ENCODE measurements at regions not wholly inside any gene's neighbourhood (a gene's known extent, or its start where the extent isn't known, plus 50 kb on each side); places are given as distances from the start of the nearest gene placed in this dataset.
A peak's percentile ranks its signal among the peaks of the same experiment; 100 is the strongest.
"Not testable (repeated sequence)": the region's sequence is repeated elsewhere in the genome, so short reads cannot be mapped to it uniquely, and the experiment has no call there.

DNA sequence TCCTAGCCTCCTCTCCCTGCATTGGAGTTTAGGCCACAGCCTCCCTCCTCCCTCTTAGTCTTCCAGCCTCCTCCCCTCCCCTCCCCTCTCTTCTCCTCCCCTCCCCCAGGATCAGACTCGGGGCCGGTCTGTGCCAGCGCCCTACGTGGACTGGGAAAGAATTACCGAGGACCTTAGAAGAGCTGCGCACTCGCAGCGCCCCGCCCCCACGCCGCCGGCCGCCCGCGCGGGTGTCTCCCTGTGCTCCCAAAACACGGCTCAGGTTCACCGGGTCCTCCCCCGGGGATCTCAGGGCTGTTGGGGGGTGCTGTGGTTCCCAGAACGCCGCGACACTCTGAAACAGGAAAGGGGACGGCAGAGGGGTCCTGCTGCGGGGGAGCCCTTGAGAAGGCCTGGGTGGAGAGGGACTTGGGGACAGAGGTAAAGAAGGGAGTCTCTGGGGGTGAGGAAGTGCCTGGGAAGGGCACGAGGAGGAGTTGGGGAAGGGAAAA, 122.3 kb upstream of the TBL1X start:
- DNase-seq (ENCODE audit: low read depth), result peak; percentile 89

DNA sequence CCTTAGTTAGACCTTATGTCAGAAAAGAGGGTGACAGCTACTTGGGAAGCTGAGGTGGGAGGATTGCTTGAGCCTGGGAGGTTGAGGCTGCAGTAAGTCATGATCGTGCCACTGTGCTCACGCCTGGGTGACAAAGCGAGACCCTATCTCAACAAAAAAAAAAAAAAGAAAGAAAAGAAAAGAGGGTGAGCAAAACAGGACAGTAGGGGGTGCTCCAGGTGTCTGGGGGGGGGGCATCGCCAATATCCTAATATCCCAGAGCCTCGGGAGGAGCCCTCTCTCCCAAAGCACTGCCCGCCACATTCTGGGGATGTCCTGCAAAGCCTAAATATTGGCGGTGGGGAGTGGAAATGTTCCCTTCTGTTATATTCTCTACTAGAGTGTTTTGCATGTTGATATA, 120.9 kb upstream of the TBL1X start:
- DNase-seq (ENCODE audit: low read depth), result no peak

DNA sequence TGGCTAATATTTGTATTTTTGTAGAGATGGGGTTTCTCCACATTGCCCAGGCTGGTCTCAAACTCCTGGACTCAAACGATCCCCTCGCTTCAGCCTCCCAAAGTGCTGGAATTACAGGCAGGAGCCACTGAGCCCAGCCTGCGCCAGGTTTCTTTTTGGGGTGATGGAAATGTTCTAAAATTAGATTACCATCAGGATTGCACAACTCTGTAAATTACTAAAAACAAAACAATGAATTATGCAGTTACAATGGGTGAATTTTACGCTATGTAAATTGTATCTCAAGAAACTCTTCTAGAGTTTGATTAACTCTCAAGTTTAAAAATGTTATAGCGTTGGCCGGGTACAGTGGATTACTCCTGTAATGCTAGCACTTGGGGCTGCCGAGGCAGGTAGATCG, 118.9 kb upstream of the TBL1X start:
- DNase-seq (ENCODE audit: low read depth), result no peak

DNA sequence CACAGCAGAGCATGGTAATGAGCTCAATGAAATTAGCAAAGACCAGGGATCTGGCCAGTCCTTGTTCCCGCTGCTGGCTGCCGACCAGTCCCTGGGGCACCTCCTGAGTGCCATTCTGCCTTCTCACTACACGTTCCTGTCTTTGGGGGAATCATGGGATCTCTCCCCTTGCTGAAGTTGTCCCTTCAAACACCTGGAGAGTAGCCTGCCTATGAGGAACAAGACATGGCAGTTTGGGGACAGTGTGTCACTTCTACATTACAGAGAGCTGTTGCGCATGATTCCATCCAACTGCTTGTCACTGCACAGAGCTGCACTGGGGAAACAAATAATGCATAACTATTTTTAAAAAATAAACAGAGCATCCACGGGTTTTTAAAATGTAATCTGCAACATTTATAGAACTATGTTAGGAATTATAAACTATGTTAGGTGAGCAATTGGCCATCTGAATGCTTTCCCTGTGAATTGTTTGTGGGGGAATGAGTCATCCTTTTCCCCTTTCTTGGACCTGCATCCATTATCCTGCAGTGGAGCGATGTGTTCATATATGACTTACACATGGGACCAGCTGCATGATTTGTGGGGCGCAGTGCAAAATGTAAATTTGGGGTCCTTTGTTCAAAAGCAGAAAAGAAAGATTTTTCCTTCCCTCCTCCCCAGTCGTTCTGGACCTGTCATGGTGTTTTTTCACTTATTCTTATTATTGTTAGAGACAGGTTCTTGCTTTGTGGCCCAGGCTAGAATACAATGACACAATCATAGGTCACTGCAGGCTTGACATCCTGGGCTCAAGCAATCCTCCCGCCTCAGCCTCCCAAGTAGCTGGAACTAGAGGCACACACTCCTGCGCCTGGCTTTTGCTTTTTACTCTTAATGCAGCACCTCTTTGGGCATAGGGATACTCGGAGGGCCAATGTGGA, 115.0 kb upstream of the TBL1X start:
- DNase-seq (ENCODE audit: low read depth), result peak; percentile 68

DNA sequence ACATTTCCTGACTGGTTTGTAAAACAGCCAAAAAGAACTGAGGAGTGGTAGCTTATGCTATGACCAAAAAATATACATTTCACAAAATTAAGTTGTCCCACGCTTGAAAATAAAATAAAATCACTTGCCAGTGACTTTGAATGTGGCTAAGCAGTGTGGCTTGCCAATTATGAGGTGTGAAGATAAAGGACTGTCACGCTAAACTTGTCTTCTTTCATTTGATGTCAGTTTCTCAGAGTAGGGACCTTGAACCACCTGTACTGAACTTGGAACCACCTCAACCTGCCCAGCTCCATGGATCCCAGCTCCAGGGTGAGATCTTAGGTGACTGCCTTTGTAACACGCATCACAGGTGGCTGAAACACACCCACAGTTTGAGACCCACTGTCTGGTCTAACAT, 113.7 kb upstream of the TBL1X start:
- no peak for DNase-seq (ENCODE audit: low read depth)

DNA sequence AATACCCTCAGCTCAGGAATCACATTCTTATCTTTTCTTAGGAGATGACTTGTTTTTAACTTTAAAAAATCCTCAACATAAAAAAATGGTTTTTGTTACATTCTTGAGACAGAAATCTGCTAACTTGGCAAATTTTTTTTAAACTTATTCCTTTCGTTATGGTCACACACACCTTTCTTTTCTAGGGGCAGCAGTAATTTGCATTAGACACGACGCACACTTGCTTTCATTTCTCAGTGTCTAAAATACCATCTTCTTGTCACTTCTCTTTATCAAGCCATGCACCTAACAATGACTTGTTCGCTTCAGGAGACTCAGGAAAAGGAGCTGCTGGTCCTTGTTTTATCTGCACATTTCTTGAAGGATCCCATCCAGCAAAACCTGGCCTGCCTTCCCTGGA, 112.6 kb upstream of the TBL1X start:
- no peak for DNase-seq (ENCODE audit: low read depth)

DNA sequence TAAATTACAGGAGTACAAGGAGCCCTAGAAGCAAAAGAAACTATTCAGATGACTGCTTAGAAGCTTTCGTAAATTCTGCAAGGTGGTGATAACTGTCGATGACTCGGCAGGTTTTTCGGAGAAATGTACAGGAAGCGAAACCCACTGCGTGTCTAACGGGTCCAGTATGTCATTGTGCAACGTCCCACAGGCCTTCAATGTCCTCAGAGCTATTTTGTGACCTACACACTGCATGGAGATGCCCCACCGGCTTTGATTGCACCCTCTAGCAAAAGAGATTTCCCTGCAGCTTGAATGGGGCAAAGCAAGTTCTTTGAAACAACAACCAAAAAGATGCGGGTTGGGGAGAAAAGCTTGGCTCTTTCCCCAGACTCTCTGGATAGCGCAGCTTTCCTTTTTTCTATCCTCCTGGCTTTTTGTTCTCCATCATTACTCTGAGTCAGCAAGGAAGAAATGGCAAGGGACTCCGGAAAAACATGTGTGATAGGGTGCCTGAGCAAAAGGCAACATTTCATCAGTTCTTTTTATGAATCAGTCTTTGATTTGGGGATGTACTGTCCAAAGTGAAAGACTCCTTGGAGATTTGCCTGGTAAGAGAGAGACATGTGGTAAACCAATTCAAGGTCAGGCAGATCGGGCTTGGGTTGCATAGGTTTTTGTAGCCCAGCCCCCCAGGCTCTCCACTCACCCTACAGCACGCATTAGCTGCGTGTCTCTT, 112.0 kb upstream of the TBL1X start:
- peak; percentile 90 for DNase-seq (ENCODE audit: low read depth)

DNA sequence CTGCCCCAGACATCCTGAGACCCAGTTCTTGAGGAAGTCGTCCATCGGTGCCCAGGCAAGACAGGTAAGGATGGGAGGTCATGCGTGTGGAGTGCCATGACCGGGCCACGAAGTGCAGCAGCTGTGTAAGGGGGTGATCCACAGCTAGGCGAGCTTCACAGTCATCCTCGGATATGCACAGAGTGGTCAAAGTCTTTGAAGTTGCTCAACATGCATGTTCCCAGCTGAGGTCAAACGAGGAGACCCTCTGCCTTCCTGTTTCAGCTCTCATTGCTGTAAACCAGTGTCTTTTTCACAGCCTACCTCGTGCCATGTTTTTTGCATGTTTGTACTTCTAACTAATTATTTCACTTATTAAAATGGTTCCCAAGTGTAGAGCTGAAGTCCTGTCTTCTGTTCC, 109.9 kb upstream of the TBL1X start:
- no peak for DNase-seq (ENCODE audit: low read depth)

DNA sequence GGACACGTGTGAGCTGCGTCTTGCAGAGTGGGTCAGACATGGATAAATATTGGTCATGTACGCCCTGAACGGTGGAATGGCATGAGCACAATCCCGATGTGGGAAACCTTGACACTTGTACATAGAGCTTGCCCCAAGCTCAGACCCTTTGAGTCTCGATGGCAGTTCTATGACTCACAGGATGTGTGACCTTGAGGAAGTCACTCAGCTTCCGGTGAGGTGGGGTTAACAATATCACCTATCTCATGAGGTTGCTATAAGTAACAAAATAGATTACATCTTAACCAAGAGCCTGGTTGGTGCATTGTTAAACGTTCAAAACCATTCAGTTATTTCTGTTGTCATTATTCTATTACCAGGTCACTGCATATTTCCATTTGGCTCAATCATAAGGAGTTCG, 109.1 kb upstream of the TBL1X start:
- peak; percentile 16 for DNase-seq (ENCODE audit: low read depth)

DNA sequence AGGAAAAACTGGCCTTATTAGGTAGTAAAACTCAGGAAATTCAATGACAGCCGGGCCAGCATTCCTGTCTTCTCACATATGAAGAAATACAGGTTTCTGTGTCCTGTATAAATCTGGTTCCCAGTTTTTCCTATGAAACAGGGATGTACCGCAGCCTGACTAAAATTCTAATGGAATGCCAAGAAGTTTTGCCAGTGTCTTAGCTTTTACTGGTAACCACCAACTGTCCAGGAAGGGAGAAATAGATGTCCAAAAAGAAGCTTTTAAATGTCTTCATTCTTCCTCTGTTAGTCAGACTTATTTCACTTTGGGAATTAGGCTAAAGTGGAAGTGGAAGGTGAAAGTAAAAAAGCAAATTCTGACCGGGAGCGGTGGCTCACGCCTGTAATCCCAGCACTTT, 108.0 kb upstream of the TBL1X start:
- DNase-seq (ENCODE audit: low read depth), result peak; percentile 75

DNA sequence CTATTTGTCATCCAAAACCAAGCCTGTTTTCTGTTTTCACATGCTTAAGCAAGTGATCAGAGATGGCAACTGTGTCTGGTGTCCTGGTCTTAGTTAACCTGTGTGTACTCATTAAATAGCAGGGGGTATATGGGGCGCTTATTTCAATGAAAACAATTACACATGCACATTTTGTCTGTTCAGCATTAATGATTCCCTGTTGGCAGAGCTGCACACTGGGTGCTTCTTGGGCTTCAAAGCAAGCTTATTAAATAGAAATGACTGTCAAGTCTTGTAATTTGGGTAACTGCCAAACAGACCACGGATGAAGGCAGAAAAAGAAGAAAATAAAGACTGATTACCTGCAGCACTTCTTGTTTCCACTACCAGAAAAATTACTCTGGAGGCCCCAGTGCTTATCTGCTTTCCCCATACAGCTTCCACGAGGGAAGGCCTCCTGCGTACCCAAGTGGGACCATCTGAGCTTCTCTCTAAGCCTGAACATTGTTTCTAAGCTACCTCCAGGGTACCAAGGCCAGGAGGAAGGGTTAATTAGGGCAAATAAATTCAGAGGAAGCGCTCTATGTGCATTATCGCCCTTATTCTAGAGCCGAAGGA, 107.2 kb upstream of the TBL1X start:
- DNase-seq (ENCODE audit: low read depth), result no peak

DNA sequence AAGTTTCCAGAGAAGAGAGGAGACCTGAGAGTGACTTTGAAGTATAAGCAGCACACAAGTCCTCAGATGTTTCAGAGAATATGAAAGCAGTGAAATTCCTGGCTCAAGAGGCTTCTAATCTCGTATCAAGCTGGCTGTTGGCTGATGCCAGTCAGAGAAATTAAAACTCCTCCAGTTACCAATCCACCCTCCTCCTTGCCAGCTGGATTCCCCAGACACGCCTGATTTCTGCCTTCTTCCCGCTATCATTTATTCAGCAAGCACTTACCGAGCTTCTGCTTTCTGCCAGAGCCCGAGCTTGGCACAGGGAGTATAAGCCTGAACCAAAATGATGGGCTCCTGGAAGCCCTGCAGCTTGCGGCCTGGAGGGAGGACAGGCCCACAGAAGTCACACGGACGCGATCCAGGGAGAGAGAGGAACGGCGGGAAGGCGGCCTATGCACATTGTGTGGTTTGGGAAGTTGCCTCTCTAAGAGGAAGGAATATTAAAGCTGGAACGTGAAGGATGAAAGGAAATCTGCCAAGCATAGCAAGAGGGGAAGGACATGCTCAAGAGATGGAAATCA, 102.4 kb upstream of the TBL1X start:
- DNase-seq (ENCODE audit: low read depth), result peak; percentile 70

DNA sequence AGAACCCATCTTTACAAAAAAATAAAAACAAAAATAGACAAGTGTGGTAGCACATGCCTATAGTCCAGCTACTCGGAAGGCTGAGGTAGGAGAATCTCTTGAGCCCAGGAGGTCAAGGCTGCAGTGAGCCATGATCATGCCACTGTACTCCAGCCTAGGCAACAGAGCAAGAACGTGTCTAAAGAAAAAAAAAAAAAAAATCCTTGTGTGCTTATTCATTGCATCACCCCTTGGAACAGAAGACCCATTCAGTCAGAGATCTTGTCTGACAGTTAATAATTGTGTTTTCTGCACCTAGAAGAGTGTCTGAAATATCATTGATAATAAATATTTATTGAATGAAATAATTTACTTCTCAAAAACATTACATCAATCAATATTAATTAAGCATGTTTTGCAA, 97.4 kb upstream of the TBL1X start:
- no peak for DNase-seq (ENCODE audit: low read depth)

DNA sequence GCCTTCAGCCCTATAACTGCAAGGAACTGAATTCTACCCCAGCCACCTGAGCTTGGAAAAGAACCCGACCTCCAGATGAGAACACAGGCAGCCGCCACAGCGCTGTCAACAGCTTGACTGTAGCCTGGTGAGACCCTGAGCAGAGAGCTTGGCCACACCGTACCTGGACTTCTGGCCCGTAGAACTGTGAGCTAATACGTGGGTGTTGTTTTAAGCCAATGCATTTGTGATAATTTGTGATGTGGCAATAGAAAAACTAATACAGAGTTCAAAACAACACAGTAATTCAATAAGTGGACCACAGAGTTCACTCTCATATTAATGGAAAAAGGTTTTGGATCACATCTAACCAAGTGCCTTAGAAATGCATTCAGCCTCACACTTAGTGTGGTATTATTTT, 96.6 kb upstream of the TBL1X start:
- DNase-seq (ENCODE audit: low read depth), result no peak

DNA sequence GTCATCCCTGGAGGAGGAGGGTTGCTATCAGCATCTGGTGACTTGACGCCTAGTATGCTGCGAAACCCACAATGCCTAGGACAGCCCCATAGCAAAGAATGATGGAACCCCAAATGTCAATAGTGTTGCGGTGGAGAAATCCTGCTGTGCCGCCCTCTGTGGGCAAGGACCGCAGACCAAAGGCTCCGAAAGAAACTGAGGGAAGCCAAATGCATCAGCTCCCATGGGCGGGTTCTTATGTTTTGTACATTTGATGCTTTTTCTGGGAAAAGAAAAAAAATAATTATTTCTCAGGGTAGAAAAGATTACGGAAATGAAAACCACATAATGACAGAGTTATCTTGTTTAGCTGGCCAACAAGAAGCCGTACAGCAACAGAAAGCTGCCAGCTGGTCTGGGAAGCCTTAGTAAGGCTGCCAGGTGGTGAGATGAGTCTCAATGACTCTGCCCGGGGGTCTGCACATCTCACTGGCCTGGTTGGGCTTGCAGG, 95.0 kb upstream of the TBL1X start:
- peak; percentile 56 for DNase-seq (ENCODE audit: low read depth)

DNA sequence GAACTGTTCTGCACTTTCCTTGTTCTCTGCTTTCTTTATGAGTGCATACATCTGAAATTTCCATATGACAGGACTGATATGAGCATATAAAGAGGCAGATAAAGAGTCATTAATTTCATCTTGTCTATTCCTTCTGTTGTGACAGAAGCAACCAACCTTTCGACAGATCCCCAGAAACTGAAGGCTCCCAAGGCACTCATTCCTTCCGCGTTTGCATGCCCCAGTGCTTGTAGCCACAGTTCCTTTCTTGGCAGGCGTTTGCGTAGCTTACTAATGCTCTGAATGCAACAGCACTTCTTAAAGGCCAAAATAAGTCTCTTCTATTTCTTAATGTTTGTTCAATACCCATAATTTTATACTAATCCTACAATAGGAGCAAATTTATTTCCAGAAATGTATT, 94.0 kb upstream of the TBL1X start:
- peak; percentile 42 for DNase-seq (ENCODE audit: low read depth)

DNA sequence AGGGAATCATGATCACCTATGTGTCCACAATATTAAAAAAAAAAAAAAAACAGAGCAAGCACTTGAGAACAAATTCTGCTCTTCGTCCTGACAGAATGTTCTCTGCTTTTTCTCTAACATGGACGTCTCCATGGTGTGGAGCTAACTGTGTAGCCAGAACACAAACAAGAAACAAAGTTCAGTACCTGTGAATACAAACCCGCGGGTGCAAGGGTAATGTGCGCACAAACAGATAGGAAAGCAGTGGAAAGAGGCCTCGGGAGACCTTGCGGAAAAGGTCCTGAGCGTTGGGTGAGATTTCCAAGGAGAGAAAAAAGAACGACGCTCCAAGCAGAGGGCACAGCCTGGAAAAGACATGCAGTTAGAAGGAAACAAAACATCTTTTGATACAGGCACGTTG, 92.0 kb upstream of the TBL1X start:
- DNase-seq (ENCODE audit: low read depth), result no peak

DNA sequence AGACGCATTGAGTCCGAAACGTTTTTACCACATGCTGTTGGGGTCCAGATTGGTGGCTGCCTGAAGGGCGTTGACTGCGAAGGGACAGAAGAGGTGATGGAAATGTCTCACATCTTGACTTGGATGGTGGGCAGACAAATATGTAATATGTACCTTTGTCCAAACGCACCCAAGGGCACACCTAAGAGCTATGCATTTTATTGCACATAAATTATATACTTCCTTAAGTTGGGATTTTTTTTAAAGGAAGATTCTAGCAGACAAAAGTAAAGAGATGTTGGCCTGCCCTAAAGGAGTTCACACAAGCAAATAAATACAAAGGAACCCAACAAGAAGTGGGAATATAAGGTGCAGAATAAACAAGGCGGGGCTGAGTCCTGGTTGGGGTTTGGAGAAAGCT, 91.1 kb upstream of the TBL1X start:
- no peak for DNase-seq (ENCODE audit: low read depth)

DNA sequence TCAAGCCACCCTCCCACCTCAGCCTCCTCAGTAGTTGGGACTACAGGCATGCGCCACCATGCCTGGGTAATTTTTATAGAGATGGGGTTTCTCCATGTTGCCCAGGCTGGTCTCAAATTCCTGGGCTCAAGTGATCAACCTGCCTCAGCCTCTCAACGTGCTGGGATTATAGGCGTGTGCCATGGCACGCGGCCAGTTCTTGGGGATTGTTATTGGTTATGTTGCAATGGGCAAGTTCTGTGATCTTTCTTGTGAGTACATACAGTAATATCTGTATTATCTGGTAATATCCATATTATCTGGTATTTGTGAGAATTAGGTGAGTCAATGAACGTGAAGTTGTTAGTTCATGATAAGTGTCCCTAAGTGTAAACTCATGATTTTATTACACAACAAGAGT, 90.3 kb upstream of the TBL1X start:
- DNase-seq (ENCODE audit: low read depth), result no peak

DNA sequence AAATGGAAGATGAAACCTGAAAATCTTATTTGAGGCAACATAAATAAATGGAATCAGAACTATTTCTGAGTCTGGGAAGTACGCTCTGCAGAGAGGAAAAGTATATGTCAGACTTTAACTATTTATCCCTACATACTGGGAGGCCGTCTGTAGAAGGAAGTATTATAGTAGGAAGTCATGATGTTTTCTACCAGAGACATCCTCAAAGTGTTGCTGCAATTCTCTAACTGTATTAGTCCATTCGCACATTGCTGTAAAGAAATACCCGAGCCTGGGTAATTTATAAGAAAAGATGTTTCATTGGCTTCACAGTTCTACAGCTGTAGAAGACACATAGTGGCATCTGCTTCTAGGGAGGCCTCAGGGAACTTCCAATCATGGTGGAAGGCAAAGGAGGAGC, 88.7 kb upstream of the TBL1X start:
- no peak for DNase-seq (ENCODE audit: low read depth)

DNA sequence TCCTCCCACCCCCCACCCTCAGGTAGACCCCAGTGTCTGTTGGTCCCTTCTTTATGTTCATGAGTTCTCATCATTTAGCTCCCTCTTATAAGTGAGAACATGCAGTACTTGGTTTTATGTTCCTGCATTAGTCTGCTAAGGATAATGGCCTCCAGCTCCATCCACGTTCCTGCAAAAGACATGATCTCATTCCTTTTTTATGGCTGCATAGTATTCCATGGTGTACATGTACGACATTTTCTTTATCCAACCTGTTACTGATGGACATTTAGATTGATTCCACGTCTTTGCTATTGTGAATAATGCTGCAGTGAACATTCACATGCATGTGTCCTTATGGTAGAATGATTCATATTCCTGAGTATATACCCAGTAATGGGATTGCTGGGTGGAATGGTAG, 87.6 kb upstream of the TBL1X start:
- not testable (repeated sequence) for DNase-seq (ENCODE audit: low read depth)
